ENCODE measurements at regions not wholly inside any gene's neighbourhood (a gene's known extent, or its start where the extent isn't known, plus 50 kb on each side); places are given as distances from the start of the nearest gene placed in this dataset.
"Not testable (repeated sequence)": the region's sequence is repeated elsewhere in the genome, so short reads cannot be mapped to it uniquely, and the experiment has no call there.

DNA sequence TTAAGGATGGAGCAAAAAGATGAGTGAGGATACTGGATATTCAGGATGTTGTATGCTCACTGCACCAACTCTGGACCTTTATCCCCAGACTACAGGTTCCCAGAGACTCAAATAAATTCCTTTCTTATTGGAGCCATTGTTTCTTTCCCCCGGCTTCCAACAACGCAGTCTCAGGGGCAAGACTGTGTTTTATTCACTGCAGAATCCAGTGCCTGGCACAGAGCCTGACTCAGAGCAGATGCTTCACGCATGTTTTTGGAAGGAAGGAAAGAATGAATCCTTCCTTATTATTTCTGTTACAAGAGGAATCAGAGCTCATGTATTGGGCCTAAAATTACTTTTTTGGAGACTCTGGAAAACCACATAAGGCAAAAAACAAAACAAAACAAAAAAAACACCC, 96.0 kb upstream of the VGLL4 start:
- Mint-ChIP-seq H3K4me3 (no peak overlapping the region), H3K27me3 (peaks cover 0 to 5% of the 10 kb centered on the region in 2 donors), H3K9me3 (no peaks in the 10 kb centered on the region), H3K4me1 (ENCODE audit: low read depth in 2 of 2) (no peaks in the 10 kb centered on the region), H3K27ac (no peak overlapping the region), H3K36me3 (no peaks in the 10 kb centered on the region)
- ATAC-seq (no peak), DNase-seq (ENCODE audit: low spot score) (no peak)

- Mint-ChIP-seq H3K9me3 (no peaks in the 10 kb centered on the region), H3K4me1 (ENCODE audit: low read depth in 2 of 2) (no peaks in the 10 kb centered on the region), H3K27me3 (peaks cover 0 to 5% of the 10 kb centered on the region in 2 donors), H3K27ac (no peak overlapping the region), H3K36me3 (no peaks in the 10 kb centered on the region), H3K4me3 (no peak overlapping the region)
- no peak for ATAC-seq
- DNase-seq (ENCODE audit: low spot score), result no peak
These were observed 95.4 kb upstream of the VGLL4 start for GRCh38 chr3:11739123-11739522.

- no peak overlapping the region for H3K4me3 Mint-ChIP-seq
- no peak for ATAC-seq
- peaks cover 0 to 5% of the 10 kb centered on the region in 2 donors for H3K27me3 Mint-ChIP-seq
- no peaks in the 10 kb centered on the region for H3K4me1 Mint-ChIP-seq (ENCODE audit: low read depth in 2 of 2)
- no peaks in the 10 kb centered on the region for H3K9me3 Mint-ChIP-seq
- H3K27ac Mint-ChIP-seq, result no peak overlapping the region
- DNase-seq (ENCODE audit: low spot score), result no peak
- no peaks in the 10 kb centered on the region for H3K36me3 Mint-ChIP-seq
These were observed 94.0 kb upstream of the VGLL4 start for GRCh38 chr3:11737742-11738141.

GRCh38 chr3:11736136-11736833, 92.6 kb upstream of the VGLL4 start:
- Mint-ChIP-seq H3K4me3 (no peak overlapping the region), H3K4me1 (ENCODE audit: low read depth in 2 of 2) (no peaks in the 10 kb centered on the region), H3K9me3 (no peaks in the 10 kb centered on the region), H3K27ac (no peak overlapping the region), H3K27me3 (peaks cover 0 to 12% of the 10 kb centered on the region in 2 donors), H3K36me3 (no peaks in the 10 kb centered on the region)
- ATAC-seq, result no peak
- no peak for DNase-seq (ENCODE audit: low spot score)

DNA sequence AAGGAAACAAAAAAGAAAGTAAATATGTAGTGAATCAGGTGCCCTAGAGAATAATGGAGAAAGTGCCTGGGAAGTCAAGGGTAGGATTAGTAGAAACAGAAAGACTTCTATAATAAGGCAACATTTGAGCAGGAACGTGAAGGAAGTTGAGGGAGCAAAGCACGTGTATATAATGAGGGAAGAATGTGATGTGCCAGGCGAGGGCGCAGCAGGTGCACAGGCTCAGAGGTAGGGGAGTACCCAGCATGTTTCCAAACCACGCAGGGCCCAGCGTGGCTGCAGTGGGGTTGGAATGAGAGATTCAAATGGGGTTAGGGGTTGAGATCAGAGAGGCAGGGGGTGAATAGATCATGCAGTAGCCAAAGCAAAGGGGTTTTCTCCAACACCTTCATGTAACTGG, 91.9 kb upstream of the VGLL4 start:
- no peaks in the 10 kb centered on the region for H3K4me1 Mint-ChIP-seq (ENCODE audit: low read depth in 2 of 2)
- no peak for DNase-seq (ENCODE audit: low spot score)
- no peak overlapping the region for H3K27ac Mint-ChIP-seq
- peaks cover 0 to 14% of the 10 kb centered on the region in 2 donors for H3K27me3 Mint-ChIP-seq
- no peak overlapping the region for H3K4me3 Mint-ChIP-seq
- H3K9me3 Mint-ChIP-seq, result no peaks in the 10 kb centered on the region
- no peaks in the 10 kb centered on the region for H3K36me3 Mint-ChIP-seq
- ATAC-seq, result no peak

DNA sequence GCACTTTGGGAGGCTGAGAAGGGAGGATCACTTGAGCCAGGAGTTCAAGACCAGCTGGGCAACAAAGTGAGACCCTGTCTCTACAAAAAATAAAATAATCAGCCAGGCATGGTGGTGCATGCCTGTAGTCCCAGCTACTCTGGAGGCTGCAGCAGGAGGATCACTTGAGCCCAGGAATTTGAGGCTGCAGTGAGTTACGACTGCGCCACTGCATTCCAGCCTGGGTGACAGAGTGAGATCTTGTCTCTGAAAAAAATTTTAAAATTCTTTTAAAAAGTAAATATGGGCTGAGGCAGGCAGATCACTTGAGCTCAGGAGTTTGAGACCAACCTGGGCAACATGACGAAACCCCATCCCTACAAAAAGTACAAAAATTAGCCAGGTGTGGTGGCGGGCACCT, 91.4 kb upstream of the VGLL4 start:
- H3K4me3 Mint-ChIP-seq; H3K27ac Mint-ChIP-seq; H3K9me3 Mint-ChIP-seq; H3K4me1 Mint-ChIP-seq (ENCODE audit: low read depth in 2 of 2); H3K36me3 Mint-ChIP-seq; DNase-seq (ENCODE audit: low spot score); ATAC-seq: not testable (repeated sequence)
- H3K27me3 Mint-ChIP-seq, result peaks cover 0 to 14% of the 10 kb centered on the region in 2 donors

- H3K36me3 Mint-ChIP-seq, result no peaks in the 10 kb centered on the region
- H3K27ac Mint-ChIP-seq, result no peak overlapping the region
- H3K9me3 Mint-ChIP-seq, result no peaks in the 10 kb centered on the region
These were observed 90.2 kb upstream of the VGLL4 start for GRCh38 chr3:11733914-11734313.

GRCh38 chr3:11727207-11727606, 83.5 kb upstream of the VGLL4 start:
- Mint-ChIP-seq H3K27me3 (peaks cover 0 to 16% of the 10 kb centered on the region in 2 donors), H3K4me3 (no peak overlapping the region), H3K9me3 (no peaks in the 10 kb centered on the region), H3K27ac (no peak overlapping the region), H3K4me1 (ENCODE audit: low read depth in 2 of 2) (peaks cover 0 to 3% of the 10 kb centered on the region in 2 donors), H3K36me3 (no peaks in the 10 kb centered on the region)
- DNase-seq (ENCODE audit: low spot score) (no peak), ATAC-seq (no peak)

More at GRCh38 chr3:11733914-11734313, 90.2 kb upstream of the VGLL4 start:
- no peak overlapping the region for H3K4me3 Mint-ChIP-seq
- H3K27me3 Mint-ChIP-seq, result peaks cover 0 to 11% of the 10 kb centered on the region in 2 donors
- H3K4me1 Mint-ChIP-seq (ENCODE audit: low read depth in 2 of 2), result no peaks in the 10 kb centered on the region
- ATAC-seq (no peak), DNase-seq (ENCODE audit: low spot score) (no peak)

- H3K27me3 Mint-ChIP-seq, result peaks cover 10 to 21% of the 10 kb centered on the region in 2 donors
- no peak overlapping the region for H3K4me3 Mint-ChIP-seq
- ATAC-seq (no peak), DNase-seq (ENCODE audit: low spot score) (no peak)
- no peaks in the 10 kb centered on the region for H3K9me3 Mint-ChIP-seq
- no peak overlapping the region for H3K27ac Mint-ChIP-seq
- peaks cover 0 to 3% of the 10 kb centered on the region in 2 donors for H3K4me1 Mint-ChIP-seq (ENCODE audit: low read depth in 2 of 2)
- no peaks in the 10 kb centered on the region for H3K36me3 Mint-ChIP-seq
These were observed 82.4 kb upstream of the VGLL4 start for GRCh38 chr3:11726146-11726545.

- peaks cover 11 to 25% of the 10 kb centered on the region in 2 donors for H3K27me3 Mint-ChIP-seq
- ATAC-seq; H3K9me3 Mint-ChIP-seq; H3K4me3 Mint-ChIP-seq; DNase-seq (ENCODE audit: low spot score); H3K4me1 Mint-ChIP-seq (ENCODE audit: low read depth in 2 of 2); H3K27ac Mint-ChIP-seq; H3K36me3 Mint-ChIP-seq: not testable (repeated sequence)
These were observed 81.6 kb upstream of the VGLL4 start for GRCh38 chr3:11725340-11725641.

DNA sequence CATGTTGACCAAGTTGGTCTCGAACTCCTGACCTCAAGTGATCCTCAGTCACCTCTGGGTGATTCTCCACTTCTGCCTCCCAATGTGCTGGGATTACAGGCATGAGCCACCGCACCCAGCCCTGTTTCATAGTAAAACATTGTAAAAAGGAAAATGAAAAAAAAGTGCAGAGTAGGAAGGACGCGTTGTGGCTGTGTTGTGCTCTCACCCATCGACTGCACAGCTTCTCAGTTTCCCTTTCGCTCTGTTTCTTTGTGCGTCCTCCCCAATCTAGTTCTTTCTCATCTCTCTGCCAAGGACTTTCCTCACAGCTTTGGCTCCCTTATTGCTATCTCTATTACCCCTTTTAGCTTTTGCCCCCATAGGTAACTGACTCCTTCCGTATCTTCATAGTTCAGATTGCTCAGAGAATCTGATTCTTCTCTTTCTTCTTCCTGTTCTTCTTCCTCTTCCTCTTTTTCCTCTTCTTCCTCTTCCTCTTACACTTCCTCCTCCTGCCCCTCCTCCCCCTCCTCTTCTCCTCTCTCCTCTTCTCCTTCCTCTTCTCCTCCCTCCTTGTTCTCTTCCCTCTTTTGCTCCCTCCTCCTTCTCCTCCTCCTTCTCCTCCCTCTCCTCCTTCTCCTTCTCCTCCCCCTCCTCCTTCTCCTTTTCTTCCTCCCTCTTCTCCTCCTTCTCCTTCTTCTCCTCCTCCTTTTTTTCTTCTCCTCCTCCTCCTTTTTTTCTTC, 81.1 kb upstream of the VGLL4 start:
- H3K9me3 Mint-ChIP-seq, result no peaks in the 10 kb centered on the region
- H3K4me3 Mint-ChIP-seq, result peak overlapping the region; percentile 58
- peak overlapping the region in 1 of 2 donors; percentile 4 for H3K27ac Mint-ChIP-seq
- H3K4me1 Mint-ChIP-seq (ENCODE audit: low read depth in 2 of 2), result peaks cover 0 to 10% of the 10 kb centered on the region in 2 donors
- DNase-seq (ENCODE audit: low spot score) (no peak), ATAC-seq (peak in 1 of 2 donors; percentile 67)
- no peaks in the 10 kb centered on the region for H3K36me3 Mint-ChIP-seq
- peaks cover 11 to 25% of the 10 kb centered on the region in 2 donors for H3K27me3 Mint-ChIP-seq

GRCh38 chr3:11721479-11721878, 77.8 kb upstream of the VGLL4 start:
- peak overlapping the region; percentile 87 for H3K4me3 Mint-ChIP-seq
- ATAC-seq (no peak), DNase-seq (ENCODE audit: low spot score) (no peak)
- H3K9me3 Mint-ChIP-seq, result no peaks in the 10 kb centered on the region
- H3K36me3 Mint-ChIP-seq, result no peaks in the 10 kb centered on the region
- H3K4me1 Mint-ChIP-seq (ENCODE audit: low read depth in 2 of 2), result peaks cover 12 to 20% of the 10 kb centered on the region in 2 donors
- no peak overlapping the region for H3K27ac Mint-ChIP-seq
- peaks cover 11 to 27% of the 10 kb centered on the region in 2 donors for H3K27me3 Mint-ChIP-seq

DNA sequence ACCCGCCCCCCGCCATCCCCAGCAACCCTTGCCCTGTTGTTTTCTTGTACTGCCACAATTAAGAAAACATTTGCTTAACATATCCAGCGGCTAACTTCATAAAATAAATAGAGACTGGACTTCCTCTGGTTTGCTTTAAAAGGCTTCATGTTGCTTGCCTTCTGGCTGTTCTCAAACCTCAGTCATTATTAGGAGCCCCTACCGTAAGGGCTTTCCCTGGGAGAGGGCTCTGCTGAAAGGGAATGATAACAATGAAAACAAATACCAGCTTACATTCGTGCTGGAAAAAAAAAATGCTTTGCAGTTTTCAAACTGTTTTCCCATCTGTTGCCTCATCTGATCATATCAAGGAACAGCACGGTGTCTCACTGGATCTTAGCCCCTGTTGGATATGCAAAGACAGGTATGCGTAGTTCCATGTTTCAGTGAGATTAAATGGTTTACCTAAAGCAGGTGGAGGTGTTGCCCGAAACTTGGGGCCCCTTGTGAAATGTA, 77.2 kb upstream of the VGLL4 start:
- Mint-ChIP-seq H3K27ac (peak overlapping the region in 1 of 2 donors; percentile 50), H3K27me3 (peaks cover 11 to 24% of the 10 kb centered on the region in 2 donors)

DNA sequence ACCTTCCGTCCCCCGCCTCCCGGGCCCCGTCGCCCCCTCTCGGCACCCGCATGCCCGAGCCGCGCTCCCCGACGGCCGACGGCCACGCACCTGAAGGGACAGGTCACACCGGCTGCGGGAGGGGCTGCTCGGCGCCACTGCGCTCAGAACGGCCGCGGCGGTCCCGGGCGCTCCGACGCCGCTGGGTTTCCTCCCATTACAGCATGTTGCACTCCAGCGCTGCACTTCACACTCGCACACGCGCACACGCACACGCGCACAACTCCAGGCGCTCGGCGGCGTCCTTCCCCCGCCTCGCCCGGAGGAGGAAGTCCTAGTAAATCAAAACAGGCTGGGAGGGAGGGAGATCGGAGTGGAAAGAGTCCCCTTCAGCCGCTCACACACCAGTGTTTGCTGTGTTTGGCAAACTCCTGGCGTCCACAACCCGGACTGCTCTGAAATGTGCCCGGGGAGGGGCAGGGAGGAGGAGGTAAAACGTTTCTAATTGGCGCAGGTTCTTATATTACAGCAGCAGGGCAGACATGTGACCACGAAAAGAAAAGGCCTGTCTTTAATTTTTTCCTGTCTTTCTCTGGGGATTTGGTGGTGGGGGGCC, 76.7 kb upstream of the VGLL4 start:
- DNase-seq (ENCODE audit: low spot score) (no peak), ATAC-seq (peak; percentile 56 to 69)
- Mint-ChIP-seq H3K9me3 (no peaks in the 10 kb centered on the region), H3K27ac (peak overlapping the region in 1 of 2 donors; percentile 50), H3K27me3 (peaks cover 11 to 22% of the 10 kb centered on the region in 2 donors), H3K4me1 (ENCODE audit: low read depth in 2 of 2) (peaks cover 12 to 20% of the 10 kb centered on the region in 2 donors), H3K36me3 (no peaks in the 10 kb centered on the region), H3K4me3 (peak overlapping the region; percentile 87)

More for the DNA sequence above, 77.2 kb upstream of the VGLL4 start:
- Mint-ChIP-seq H3K4me1 (ENCODE audit: low read depth in 2 of 2) (peaks cover 12 to 20% of the 10 kb centered on the region in 2 donors), H3K4me3 (peak overlapping the region; percentile 87), H3K9me3 (no peaks in the 10 kb centered on the region), H3K36me3 (no peaks in the 10 kb centered on the region)
- ATAC-seq, result no peak
- no peak for DNase-seq (ENCODE audit: low spot score)
